Caco-2 (cell line): ENCODE measurements at regions not wholly inside any gene's neighbourhood (a gene's known extent, or its start where the extent isn't known, plus 50 kb on each side); places are given as distances from the start of the nearest gene placed in this dataset.

ENCODE experiments used
- BruUV-seq: library from RNA; stranded (reverse); fragments of 400-500 nt; replicated peaks from 2 replicates; lab custom pipeline; 2021; lab: Mats Ljungman, UMichigan
- CTCF ChIA-PET: fragments of 300-600 bp; sonication (Branson Sonifier 250); formaldehyde crosslinking; loops from one replicate; lab custom pipeline; 2022; ENCODE audit warnings: antibody characterized with exemption; lab: Charles Lee
- POLR2A ChIA-PET: fragments of 300-600 bp; sonication (Branson Sonifier 250); formaldehyde crosslinking; loops from one replicate; lab custom pipeline; 2022; ENCODE audit warnings: antibody characterized with exemption; lab: Charles Lee
- DNase-seq, 2 experiments: peaks; one replicate each; pipeline versions ENCODE4 v3.0.0 to v3.0.0-alpha.2; 2020 to 2022
- H3K27me3 ChIP-seq: replicated peaks from 2 replicates; pipeline ENCODE4 v1.6.0; 2011; ENCODE audit warnings: low read length; ENCODE audit not compliant: control insufficient read depth, insufficient read depth
- H3K36me3 ChIP-seq: 2 replicates; pipeline ENCODE4 v1.5.1; 2011; ENCODE audit warnings: low read length; ENCODE audit not compliant: control insufficient read depth, insufficient read depth
- H3K4me1 ChIP-seq: fragments of 250-450 bp; sonication (Bioruptor Pico); 2 replicates; pipeline ENCODE4 v1.5.1; 2020; ENCODE audit warnings: mild to moderate bottlenecking
- H3K4me3 ChIP-seq: 2 replicates; pipeline ENCODE4 v1.5.1; 2011; ENCODE audit warnings: low read depth, mild to moderate bottlenecking, control low read depth, low read length
- H3K9me3 ChIP-seq: fragments of 250-450 bp; sonication (Bioruptor Pico); 2 replicates; pipeline ENCODE4 v1.5.1; 2020; ENCODE audit warnings: mild to moderate bottlenecking, moderate library complexity
- H3K27ac Mint-ChIP-seq: one replicate; pipeline ENCODE4 v1.8.0; 2022; ENCODE audit warnings: mixed read lengths; ENCODE audit not compliant: unreplicated experiment
- H3K27me3 Mint-ChIP-seq: one replicate; pipeline ENCODE4 v1.8.0; 2022; ENCODE audit warnings: mixed read lengths; ENCODE audit not compliant: insufficient read depth, unreplicated experiment
- H3K36me3 Mint-ChIP-seq: one replicate; pipeline ENCODE4 v1.8.0; 2022; ENCODE audit warnings: mild to moderate bottlenecking, mixed read lengths; ENCODE audit not compliant: insufficient read depth, unreplicated experiment
- H3K4me1 Mint-ChIP-seq: one replicate; pipeline ENCODE4 v1.8.0; 2022; ENCODE audit warnings: low read depth, mixed read lengths; ENCODE audit not compliant: unreplicated experiment
- H3K4me3 Mint-ChIP-seq: one replicate; pipeline ENCODE4 v1.8.0; 2022; ENCODE audit warnings: mild to moderate bottlenecking, moderate library complexity, mixed read lengths; ENCODE audit not compliant: unreplicated experiment
- H3K9me3 Mint-ChIP-seq: one replicate; pipeline ENCODE4 v1.8.0; 2022; ENCODE audit warnings: mixed read lengths; ENCODE audit not compliant: unreplicated experiment
- intact Hi-C: fragments of 100-400 bp; cut with micrococcal nuclease; formaldehyde crosslinking; loops from one replicate; pipeline ENCODE4 v1.10.0; 2022; ENCODE audit not compliant: unreplicated experiment
- TF ChIP-seq, protein P1 (sequence below), 2 experiments: fragments of 200-600 bp in 1 of 2; IDR thresholded peaks; 1 replicate in 1 of 2; 2 replicates in 1 of 2; pipeline versions ENCODE4 v1.5.1 to v1.8.0; 2011 to 2022; ENCODE audit warnings: antibody characterized with exemption in 1 of 2, control low read depth in 1 of 2, inconsistent platforms in 1 of 2, low read depth in 1 of 2, low read length in 1 of 2, mild to moderate bottlenecking in 1 of 2, moderate library complexity in 1 of 2; ENCODE audit not compliant: insufficient read depth in 1 of 2, severe bottlenecking in 1 of 2, unreplicated experiment in 1 of 2

- CTCF ChIA-PET: interaction anchor here (1.0 kb wide), 1 partner anchor 113 kb away, joined by 4 read pairs; no protein-coding TSS in a partner anchor
- no peak for DNase-seq
- Mint-ChIP-seq H3K27me3 (no peaks in the 10 kb centered on the region), H3K36me3 (no peaks in the 10 kb centered on the region), H3K9me3 (no peaks in the 10 kb centered on the region), H3K27ac (no peak overlapping the region), H3K4me3 (no peak overlapping the region), H3K4me1 (peaks cover 22% of the 10 kb centered on the region)
- Histone ChIP-seq H3K4me3 (no peak overlapping the region), H3K4me1 (peaks cover 33% of the 10 kb centered on the region), H3K9me3 (no peaks in the 10 kb centered on the region), H3K36me3 (no peaks in the 10 kb centered on the region), H3K27me3 (no peaks in the 10 kb centered on the region)
- POLR2A ChIA-PET: no interaction called here
- no TSS peak for BruUV-seq
- intact Hi-C loops: no loop called here
- TF ChIP-seq, protein P1, sequence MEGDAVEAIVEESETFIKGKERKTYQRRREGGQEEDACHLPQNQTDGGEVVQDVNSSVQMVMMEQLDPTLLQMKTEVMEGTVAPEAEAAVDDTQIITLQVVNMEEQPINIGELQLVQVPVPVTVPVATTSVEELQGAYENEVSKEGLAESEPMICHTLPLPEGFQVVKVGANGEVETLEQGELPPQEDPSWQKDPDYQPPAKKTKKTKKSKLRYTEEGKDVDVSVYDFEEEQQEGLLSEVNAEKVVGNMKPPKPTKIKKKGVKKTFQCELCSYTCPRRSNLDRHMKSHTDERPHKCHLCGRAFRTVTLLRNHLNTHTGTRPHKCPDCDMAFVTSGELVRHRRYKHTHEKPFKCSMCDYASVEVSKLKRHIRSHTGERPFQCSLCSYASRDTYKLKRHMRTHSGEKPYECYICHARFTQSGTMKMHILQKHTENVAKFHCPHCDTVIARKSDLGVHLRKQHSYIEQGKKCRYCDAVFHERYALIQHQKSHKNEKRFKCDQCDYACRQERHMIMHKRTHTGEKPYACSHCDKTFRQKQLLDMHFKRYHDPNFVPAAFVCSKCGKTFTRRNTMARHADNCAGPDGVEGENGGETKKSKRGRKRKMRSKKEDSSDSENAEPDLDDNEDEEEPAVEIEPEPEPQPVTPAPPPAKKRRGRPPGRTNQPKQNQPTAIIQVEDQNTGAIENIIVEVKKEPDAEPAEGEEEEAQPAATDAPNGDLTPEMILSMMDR (IDR thresholded peaks at IDR 0.05; ENCODE audit: insufficient read depth in 1 of 2, low read depth in 1 of 2, low read length in 1 of 2, severe bottlenecking in 1 of 2, unreplicated experiment in 1 of 2): no peak
Measured at GRCh38 chr7:24462984-24463383, 110.3 kb upstream of the PALS2 start.

DNA sequence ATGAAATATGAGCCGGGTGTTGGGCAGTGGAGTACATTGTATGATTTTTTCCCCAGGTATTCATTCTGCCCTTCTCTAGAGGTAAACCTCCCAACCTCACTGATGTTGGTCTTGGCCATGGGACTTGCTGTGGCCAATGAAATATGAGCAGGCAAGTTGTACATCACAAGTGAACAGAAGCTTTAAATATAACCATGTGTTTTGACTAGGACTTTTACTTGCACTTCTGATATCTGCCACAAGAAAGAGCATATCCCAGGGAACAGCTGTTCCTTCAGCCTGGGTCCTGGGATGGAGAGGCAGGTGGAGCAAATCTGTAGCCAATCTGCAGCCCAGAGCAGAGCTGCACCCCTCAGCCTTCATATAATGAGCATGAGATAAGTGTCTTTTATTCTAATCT, 109.8 kb upstream of the PALS2 start:
- POLR2A ChIA-PET: no interaction called here
- H3K27me3 Mint-ChIP-seq: no peaks in the 10 kb centered on the region

GRCh38 chr7:24464861-24465260, 108.4 kb upstream of the PALS2 start:
- intact Hi-C loops: no loop called here
- no peak overlapping the region for H3K4me3 ChIP-seq

More for the DNA sequence above, 109.8 kb upstream of the PALS2 start:
- no peaks in the 10 kb centered on the region for H3K9me3 Mint-ChIP-seq
- no TSS peak for BruUV-seq
- Histone ChIP-seq H3K9me3 (no peaks in the 10 kb centered on the region), H3K4me1 (peaks cover 33% of the 10 kb centered on the region), H3K27me3 (no peaks in the 10 kb centered on the region), H3K36me3 (no peaks in the 10 kb centered on the region), H3K4me3 (no peak overlapping the region)
- DNase-seq: no peak
- no peak overlapping the region for H3K27ac Mint-ChIP-seq
- no peak overlapping the region for H3K4me3 Mint-ChIP-seq
- H3K4me1 Mint-ChIP-seq: peaks cover 21% of the 10 kb centered on the region
- CTCF ChIA-PET: interaction anchor here (0.6 to 1.0 kb wide), 2 partner anchors 113 to 136 kb away, joined by 4 to 9 read pairs; no protein-coding TSS in a partner anchor
- intact Hi-C loops: no loop called here
- TF ChIP-seq, protein P1 (IDR thresholded peaks at IDR 0.05; ENCODE audit: insufficient read depth in 1 of 2, low read depth in 1 of 2, low read length in 1 of 2, severe bottlenecking in 1 of 2, unreplicated experiment in 1 of 2): no peak
- H3K36me3 Mint-ChIP-seq: no peaks in the 10 kb centered on the region

More at GRCh38 chr7:24464861-24465260, 108.4 kb upstream of the PALS2 start:
- no peaks in the 10 kb centered on the region for H3K36me3 ChIP-seq
- H3K27me3 Mint-ChIP-seq: no peaks in the 10 kb centered on the region
- no peaks in the 10 kb centered on the region for H3K36me3 Mint-ChIP-seq
- DNase-seq: peak; percentile 36 to 72
- H3K9me3 ChIP-seq: no peaks in the 10 kb centered on the region; the same call in 1 of the 2 replicates
- H3K4me3 Mint-ChIP-seq: peak overlapping the region; percentile 6
- no TSS peak for BruUV-seq
- peak overlapping the region; percentile 42 for H3K27ac Mint-ChIP-seq
- CTCF ChIA-PET: no interaction called here
- peaks cover 21% of the 10 kb centered on the region for H3K4me1 Mint-ChIP-seq
- peaks cover 33% of the 10 kb centered on the region for H3K4me1 ChIP-seq
- H3K9me3 Mint-ChIP-seq: no peaks in the 10 kb centered on the region
- POLR2A ChIA-PET: interaction anchor here (0.6 kb wide), 1 partner anchor 36 kb away, joined by 3 read pairs; no protein-coding TSS in a partner anchor
- no peaks in the 10 kb centered on the region for H3K27me3 ChIP-seq
- TF ChIP-seq, protein P1 (IDR thresholded peaks at IDR 0.05; ENCODE audit: insufficient read depth in 1 of 2, low read depth in 1 of 2, low read length in 1 of 2, severe bottlenecking in 1 of 2, unreplicated experiment in 1 of 2): no peak
